GM23338 (cell line): ENCODE measurements at regions not wholly inside any gene's neighbourhood (a gene's known extent, or its start where the extent isn't known, plus 50 kb on each side); places are given as distances from the start of the nearest gene placed in this dataset.

ENCODE experiments used
- CTCF ChIP-seq, 2 experiments: fragments of 200-600 bp in 1 of 2; sonication (generic) in 1 of 2; conservative IDR thresholded peaks; 2 replicates each; pipeline versions ENCODE4 v1.5.1 to v1.6.1; 2016 to 2017; ENCODE audit warnings: antibody characterized with exemption in 2 of 2, low read depth in 2 of 2, mild to moderate bottlenecking in 2 of 2, moderate library complexity in 1 of 2
- POLR2AphosphoS5 ChIP-seq: IDR thresholded peaks from 2 replicates; pipeline ENCODE4 v1.6.1; 2016; ENCODE audit warnings: antibody characterized with exemption, low read depth

GRCh38 chr18:60096428-60096827, 196.6 kb downstream of the PMAIP1 start:
- no peak for TF ChIP-seq POLR2AphosphoS5
- TF ChIP-seq CTCF (conservative IDR thresholded peaks at IDR 0.05; ENCODE audit: low read depth in 2 of 2), result no peak
